Keratinocyte (primary cell): ENCODE measurements at regions not wholly inside any gene's neighbourhood (a gene's known extent, or its start where the extent isn't known, plus 50 kb on each side); places are given as distances from the start of the nearest gene placed in this dataset.

Experiments
- CTCF ChIP-seq, 3 experiments: IDR thresholded peaks in 1 of 3; conservative IDR thresholded peaks in 1 of 3; optimal IDR thresholded peaks in 1 of 3; 2 replicates in 2 of 3; 3 replicates in 1 of 3; pipeline versions ENCODE3 to v1.5.1; 2011; ENCODE audit warnings: low read length in 3 of 3, mild to moderate bottlenecking in 3 of 3, moderate library complexity in 2 of 3, control low read depth in 1 of 3, inconsistent platforms in 1 of 3; ENCODE audit not compliant: insufficient read depth in 2 of 3; ENCODE audit errors: extremely low read depth in 1 of 3
- EZH2 ChIP-seq: IDR thresholded peaks from one replicate; pipeline ENCODE4 v1.6.1; 2012; ENCODE audit warnings: inconsistent platforms, mild to moderate bottlenecking, low read length, moderate library complexity

- TF ChIP-seq EZH2 (no peak), CTCF (optimal IDR thresholded peaks at IDR 0.05 in 1 of 3, IDR thresholded peaks at IDR 0.05 in 1 of 3, conservative IDR thresholded peaks at IDR 0.05 in 1 of 3; ENCODE audit: extremely low read depth in 1 of 3, insufficient read depth in 2 of 3, low read length in 3 of 3) (no peak)
These were observed 272.7 kb upstream of the RGMA start for GRCh38 chr15:93361703-93362102.
